Stimulated activated CD4-positive, alpha-beta T cell treated with anti-CD3 and anti-CD28 coated beads, Interleukin-4, amount 100 ng/mL, for 24 hours (primary cell): ENCODE measurements at regions not wholly inside any gene's neighbourhood (a gene's known extent, or its start where the extent isn't known, plus 50 kb on each side); places are given as distances from the start of the nearest gene placed in this dataset.
"Not testable (repeated sequence)": the region's sequence is repeated elsewhere in the genome, so short reads cannot be mapped to it uniquely, and the experiment has no call there.

ENCODE experiments used
- DNase-seq: peaks from one replicate; pipeline ENCODE4 v3.0.0-alpha.2; 2020

DNA sequence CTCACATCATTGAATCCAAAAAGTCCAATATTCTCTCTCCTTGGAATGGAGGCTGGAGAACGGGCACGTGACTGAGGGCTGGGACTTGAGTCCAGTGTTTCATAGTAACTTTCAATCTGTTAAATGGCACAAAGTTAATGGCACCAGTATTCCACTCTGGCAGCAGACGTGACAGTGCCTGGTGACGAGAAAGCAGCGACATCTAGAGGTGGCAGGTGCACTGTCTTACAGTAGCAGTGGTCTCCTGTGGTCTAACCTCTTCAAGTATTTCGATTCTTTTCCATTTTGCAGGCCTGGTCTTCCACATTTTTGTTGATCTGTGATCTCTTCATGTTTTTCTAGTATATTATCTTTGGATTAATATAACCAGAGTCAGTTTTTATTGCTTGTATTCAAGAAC, 107.1 kb downstream of the OXSM start:
- no peak for DNase-seq

DNA sequence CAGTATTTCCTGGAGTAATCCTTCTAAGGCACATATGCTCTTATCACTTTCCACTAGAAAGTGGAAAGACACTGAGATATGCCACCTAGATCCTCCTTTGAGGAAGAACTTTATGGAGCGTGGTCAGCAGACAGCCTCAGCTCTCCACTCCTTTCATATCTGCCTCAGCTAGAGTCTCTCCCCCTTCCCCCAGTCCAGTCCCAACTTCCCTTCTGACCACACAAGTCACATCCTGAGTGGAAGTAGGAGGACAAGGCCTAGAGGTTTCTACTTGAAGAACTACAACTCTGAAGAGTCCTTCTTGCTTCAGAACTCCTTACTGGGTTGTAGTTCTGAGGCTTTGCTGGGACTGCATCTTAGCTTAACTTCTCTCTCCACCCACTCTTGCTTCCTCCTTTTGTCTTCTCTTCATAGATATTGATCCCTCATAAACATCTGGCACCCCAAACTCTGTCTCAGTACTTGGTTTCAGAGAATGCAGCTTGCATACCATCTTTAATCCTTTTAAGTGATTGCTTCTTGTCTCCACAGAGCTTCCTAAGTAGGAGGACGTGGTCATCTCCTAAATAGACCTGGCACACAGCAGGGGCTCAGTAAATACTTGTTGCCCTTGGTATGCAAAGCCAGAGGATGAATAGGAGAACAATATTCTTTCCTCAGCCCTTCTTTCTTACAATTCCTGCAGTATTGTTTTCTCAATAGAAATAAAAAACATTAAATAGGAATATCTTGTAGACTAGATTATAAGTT, 109.6 kb downstream of the OXSM start:
- no peak for DNase-seq

DNA sequence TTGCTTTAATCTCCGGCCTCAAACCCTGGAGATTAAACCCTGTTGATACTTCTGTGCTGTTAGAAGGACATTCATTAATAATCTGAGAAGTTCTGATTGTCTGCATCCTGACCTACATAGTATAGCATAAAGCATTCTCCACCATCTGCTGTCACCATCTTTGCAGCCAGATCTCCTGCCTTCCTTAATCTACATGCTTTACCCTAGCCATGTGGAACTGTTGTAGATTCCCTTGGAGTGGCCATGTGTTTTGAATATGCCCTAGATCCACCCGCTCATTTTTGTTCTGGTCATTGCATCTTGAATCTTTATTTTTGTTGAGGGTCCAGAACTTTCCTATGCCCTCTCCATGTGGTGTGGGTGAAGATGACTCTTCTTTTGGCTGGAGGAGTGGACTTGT, 110.3 kb downstream of the OXSM start:
- no peak for DNase-seq

DNA sequence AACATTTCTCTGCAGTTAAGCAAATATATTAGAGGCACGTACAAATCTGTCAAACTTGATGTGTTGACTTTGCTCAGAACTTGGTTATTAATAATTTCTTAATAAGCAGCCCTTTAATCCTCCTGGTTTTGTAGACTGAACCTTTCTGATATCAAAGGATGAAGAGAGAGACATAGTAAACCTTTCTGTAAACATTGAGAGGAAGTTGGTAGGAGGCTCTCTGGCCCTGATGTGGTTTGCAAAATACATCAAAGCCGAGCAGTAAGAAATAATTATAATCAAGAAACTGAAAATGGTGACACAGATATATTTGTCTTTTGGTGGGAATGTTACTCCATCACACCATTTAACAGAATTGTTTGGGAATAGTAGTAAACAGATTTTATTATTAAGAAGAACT, 111.9 kb downstream of the OXSM start:
- DNase-seq, result no peak

DNA sequence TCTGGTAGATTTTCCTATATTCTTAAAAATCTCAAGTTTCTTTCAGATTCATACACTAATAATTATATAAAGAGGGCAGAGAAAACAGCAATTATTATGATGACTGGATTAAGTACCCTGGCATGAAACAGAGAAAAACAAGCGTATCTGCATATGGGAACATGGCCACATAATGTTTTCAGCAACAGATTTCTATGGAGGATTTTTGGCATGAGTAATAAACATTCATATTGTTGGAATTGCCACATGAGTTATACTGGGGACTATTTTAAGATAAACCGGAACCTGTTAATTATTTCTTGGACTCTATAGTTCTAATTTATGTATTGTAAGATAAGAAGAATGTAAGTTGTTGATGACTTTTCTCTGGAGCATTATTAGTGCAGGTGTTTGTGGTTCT, 112.7 kb downstream of the OXSM start:
- no peak for DNase-seq

DNA sequence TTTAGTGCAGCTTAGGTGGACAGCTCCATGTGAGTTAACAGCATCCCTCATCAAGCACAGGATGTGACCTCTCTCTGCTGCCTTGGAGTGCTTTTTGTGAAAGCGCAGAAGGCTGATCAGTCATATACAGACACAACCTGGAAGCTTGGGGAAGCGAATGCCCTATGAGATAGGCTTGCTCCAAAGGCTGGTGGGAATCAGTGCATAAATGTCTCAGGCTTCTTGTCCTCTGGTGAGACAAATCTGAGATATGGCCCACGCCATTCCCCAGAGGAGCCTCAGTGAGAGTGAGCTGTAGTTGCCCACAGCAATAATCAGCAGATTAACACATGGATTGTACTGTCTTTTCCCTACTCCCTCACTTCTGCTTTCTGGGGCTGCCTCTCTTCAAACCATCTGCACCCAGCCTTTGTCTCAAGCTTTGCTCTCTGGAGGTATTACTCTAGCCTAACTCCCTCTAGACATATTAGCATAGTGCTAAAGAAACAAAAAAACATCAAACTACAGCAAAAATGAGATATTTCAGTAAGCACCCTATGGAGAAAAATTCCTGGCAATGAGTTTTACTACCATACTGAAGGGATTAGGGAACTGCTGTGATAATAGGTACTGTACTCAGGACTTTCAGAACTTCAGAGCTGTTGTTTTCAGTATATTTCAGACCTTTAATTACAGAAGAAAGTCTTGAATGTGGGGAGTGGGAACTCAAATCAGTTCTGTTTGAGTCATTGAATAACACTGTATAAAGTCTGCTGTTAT, 113.7 kb downstream of the OXSM start:
- no peak for DNase-seq

DNA sequence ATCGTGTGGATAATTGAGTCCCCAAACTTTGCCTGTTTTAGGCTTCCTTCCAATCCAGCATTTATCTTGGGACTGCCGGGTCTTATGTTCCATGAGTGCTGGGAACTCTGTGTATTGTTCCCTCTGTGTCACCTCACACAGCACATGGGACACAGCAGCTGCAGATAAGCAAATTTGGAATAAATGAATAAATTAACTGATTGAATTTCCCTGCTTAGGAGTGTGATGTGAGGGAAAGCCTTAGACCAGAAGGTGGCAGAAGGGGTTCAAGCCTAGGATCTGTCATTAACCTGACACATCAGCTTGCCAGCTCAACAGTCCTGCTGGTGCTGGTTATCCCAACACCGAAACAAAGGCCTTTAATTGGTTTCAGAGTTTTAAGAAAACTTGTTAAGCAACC, 114.3 kb downstream of the OXSM start:
- DNase-seq, result no peak

DNA sequence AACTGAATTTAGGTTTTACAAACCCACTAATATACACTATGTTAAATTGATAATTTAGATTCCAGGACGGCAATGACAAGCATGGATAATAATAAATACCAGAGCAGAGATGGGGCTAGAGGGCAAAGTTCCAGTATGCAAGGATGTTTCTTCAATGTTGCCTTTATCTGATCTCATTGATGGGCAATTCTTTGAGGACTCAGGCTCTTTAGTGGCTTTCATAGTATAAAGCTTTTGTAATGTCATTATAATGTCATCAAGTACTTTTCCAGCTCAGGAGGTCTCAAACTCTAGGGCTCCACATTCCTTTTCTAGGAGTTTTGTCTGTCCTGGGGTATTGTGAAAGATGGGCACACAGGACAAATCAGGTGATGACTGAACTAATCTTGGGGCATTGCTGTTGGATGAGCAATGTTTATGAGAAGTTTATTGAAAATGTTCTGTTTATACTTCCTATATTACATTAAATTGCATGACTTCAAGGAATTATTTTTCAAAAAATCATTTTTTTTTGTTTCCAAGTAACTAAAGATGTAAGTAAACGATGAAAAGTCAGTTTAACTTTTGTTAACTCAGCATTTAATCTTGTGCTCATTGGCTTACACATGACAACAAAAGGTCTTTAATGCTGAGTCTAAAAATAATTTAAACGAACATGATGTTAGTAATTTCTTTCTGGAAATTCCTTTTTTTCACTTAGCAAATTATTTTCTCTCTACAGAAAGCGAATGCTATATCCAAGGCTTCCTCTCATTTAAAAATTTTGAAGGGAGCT, 116.4 kb downstream of the OXSM start:
- DNase-seq, result no peak

DNA sequence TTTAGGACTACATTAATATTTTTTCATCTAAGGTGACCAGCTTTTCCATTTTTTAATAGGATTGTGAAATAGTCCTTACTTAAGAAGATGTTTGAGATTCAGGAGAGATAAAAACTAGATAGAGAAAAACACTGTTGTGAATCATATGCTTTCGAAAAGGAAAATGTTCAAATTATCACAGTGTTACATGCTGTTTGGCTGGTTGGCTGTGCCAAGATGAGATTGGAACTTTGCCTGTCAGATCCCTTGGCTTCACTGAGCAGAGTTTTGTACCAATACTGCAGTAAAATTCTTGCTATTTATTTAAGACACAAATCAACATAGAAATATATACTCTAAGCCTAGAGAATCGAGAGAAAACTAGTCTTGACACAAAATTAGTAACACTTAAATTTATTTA, 117.2 kb downstream of the OXSM start:
- DNase-seq, result no peak

DNA sequence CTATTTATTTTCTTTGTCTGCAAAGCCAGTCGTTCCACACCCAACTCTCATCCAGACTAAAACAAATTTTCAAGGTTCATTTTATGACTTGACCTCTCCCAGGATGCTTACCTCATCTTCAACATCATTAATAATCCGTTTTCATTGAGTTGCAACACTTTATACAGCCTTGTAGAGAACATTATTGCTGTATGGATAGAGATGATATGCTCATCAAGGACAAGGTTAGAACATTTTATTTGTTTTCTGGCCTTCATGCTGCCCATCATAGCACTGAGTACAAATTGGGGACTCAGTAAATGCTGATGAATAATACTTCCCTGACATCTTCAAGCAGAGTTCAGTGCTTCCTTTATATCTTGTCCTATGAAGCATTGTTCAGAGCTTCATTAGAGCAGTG, 120.2 kb downstream of the OXSM start:
- no peak for DNase-seq

DNA sequence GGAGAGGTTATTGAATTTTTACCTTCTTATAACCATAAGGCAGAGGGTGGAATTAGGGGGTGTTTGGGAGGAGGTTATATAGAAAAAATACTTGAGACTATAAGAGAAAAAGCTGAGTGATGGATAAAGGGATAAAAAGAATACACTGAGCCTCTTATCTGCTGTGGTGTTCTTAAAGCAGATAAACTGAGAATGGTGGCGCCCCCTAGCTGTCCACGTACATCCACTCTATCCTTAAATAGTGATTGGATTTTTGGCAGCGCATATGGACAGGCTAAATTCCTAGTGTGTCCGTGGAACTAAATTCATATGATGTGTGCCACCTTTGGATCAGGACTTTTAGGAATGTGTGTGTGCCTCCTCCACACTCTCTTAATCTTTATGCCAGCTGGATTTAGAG, 121.1 kb downstream of the OXSM start:
- peak; percentile 32 for DNase-seq

DNA sequence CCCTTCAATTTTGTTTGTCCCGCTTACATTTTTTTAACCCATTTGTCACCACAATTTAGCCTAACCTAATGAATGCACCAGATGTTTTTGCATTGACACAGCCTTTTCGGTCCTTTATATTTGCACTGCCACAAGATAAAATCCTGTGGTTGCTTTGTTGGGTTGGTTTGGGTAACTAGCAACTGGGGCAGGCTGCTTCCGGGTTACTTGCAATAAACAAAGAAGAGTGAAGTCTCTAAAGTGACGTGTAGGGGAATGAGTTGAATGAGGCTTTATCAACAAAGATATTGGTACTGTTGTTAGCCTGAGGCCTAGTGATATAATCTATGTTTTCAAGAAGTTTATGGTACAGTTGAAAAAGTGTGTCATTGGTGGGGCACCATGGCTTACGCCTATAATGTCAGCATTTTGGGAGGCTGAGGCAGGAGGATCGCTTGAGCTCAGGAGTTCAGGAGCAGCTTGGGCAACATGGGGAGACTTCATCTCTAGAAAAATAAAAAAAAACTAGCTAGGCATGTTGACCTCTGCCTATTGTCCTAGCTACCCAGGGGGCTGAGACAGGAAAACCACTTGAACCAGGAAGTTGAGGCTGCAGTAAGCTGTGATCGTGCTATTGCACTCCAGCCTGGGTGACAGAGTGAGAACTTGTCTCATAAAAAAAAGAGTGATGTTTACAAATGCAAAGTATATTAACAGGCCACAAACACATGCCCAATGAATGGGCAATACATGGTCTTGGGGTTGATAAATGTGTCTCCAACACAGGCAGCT, 121.8 kb downstream of the OXSM start:
- no peak for DNase-seq

DNA sequence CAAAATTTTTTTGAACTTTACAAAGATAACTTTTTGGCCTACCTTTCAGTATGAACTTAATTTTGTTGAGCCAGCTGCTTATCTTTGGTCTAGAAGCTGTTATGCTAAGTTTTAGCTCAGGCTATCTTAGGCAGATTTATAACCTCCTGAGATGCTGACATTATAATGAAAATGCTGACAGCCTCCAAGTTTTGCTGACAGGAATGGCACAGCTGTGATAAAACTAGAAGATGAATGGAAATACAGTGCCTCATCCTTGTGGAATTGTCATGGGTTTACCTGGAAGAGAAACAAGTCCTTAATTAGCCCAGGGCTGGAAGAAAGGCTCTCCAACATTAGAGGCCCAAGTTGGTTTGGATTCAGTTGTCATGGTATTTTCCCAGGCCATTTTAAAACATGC, 123.3 kb downstream of the OXSM start:
- no peak for DNase-seq

DNA sequence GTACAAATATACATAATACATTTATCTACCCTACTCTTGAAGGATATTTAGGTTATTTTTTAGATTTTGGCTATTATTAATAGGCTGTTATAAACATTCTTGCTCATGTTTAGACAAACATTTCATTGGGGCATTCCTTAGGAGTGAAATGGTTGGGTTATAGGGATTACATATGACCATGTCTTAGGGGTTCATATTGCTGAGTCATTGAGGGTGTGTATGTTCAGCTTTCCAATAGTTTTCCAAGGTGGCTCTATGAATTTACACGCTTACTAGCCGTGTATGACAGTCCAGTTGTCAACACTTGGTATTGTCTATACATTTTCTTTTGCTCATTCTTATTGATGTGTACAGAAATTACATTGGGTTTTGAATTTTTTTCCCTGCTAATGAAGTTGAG, 125.8 kb downstream of the OXSM start:
- DNase-seq, result no peak

DNA sequence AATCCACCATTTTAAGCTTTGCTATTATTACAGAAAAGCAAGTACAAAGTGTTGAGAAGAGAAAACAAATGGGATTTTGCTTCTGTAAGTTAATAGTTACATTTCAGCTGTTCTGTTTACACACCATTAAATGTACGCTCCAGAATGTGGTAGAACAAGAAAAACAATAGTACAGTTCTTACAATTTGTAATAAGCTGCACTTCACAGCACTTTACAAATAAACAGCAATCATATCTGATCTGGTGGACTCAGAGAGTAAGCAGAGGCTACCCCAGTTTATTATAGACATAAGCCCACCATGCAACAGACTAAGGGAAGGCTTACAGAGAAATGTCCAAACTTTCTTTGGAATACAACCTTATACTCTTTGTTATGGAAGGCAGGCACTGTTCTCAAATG, 126.4 kb downstream of the OXSM start:
- DNase-seq, result no peak

DNA sequence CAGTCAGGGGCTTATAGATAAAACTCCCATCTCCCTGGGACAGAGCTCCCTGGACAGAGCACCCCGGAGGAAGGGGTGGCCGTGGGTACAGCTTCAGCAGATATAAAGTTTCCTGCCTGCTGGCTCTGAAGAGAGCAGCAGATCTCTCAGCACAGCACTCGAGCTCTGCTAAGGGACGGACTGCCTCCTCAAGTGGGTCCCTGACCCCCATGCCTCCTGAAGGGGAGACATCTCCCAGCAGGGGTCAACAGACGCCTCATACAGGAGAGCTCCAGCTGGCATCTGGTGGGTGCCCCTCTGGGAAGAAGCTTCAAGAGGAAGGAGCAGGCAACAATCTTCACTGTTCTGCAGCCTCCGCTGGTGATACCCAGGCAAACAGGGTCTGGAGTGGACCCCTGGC, 142.1 kb downstream of the OXSM start:
- not testable (repeated sequence) for DNase-seq

DNA sequence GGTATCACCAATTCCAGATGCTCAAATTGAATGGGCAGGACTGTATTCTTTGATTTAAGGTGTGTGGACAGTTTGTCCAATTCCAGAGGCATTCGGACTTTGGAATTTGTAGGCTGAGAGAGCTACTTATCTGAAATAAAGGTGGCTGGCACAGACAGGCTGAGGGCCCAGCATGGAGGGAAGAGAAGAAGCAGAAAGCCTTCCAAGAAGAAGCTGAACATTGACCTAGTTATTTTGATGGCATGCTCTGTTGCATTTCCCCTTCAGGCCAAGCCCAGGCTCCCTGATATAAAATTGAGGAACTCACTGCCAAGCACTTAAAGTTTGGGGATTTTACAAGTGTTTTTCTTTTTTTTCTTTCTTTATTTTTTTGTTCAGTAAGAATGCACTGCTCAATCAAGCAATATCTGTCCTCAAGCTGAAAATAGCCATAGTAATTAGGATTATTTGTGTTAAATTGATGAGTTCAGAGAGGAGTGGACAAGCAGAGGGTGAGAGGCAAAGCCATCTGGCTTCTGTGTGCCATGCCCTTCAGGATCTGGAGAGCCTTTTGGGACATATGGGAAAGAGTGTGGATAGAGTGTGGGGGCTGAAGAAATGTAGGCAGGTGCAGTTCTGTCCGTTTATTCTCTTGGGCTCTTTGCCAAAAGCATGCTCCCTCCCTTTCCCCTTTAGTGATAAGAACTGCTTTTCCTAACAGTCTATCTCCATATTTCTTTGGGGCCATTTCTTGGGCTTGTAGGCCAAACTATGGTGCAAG, 148.9 kb downstream of the OXSM start:
- no peak for DNase-seq

DNA sequence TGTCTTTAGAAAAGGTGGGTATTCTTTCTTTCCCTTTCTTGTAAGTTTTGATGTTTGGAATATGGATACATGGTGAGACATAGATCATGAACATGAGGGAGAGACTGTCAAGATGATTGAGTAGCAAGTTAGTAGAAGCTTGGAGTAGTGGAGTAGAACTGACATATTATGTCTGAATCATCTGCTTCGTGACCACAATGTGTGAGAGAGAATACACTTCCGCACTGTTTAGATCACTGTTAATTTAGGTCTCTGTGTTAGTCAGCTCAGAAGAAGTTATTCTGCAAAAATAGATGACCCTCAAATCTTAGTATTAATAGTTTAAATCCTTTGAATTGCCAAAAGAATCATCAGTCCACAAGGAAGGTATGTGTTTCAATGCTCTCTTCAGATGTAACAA, 151.0 kb downstream of the OXSM start:
- no peak for DNase-seq

DNA sequence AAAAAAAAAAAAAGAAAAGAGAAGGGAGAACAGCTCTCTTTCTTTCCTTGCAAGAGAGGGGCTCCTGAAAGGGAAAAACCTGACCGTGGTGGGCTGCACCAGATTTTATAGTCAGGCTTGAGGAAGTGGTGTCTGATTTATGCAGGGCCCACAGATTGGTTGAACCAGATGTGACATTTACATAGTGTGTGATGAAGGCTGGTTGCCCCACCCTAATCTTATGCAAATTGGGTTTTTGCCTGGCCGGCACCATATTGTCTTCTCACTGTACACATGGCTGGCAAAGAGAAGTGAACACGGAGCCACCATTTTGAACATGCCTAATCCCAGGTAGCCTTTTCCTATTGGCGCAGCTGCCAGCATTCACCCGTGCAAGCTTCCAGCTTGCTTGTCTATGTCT, 154.4 kb downstream of the OXSM start:
- no peak for DNase-seq

DNA sequence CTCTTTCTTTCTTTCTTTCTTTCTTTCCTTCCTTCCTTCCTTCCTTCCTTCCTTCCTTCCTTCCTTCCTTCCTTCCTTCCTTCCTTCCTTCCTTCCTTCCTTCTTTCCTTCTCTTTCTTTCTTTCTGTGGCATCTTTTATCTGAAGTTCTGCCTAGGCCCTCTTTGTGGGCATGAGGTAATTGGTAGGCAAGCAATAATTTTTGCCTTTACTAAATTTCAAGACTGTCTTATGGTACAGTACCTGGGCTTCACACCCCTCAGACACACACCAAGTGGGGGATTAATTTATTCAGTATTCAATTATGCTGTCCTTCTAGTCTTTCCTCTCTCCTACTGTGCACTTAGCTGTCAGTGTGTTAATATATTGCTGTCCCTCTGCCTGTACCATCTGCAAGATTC, 155.5 kb downstream of the OXSM start:
- no peak for DNase-seq

DNA sequence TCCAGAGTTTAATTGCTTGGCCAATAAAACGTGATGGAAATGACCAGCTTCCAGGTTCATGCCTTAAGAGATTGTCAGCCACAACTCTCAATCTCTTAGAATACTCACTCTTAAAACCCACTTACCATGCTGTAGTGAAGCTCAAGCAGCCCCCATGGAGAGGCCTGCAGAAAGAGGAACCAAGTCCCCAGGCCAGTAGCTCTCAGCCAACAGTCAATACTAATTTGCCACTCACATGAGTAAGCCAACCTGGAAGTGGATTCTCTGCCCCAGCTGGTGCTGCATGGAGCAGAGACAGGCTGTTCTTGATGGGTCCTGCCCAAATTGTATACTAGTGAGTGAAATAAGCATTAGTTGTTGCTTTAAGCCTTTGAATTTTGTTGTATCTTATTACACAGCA, 155.9 kb downstream of the OXSM start:
- DNase-seq, result no peak

DNA sequence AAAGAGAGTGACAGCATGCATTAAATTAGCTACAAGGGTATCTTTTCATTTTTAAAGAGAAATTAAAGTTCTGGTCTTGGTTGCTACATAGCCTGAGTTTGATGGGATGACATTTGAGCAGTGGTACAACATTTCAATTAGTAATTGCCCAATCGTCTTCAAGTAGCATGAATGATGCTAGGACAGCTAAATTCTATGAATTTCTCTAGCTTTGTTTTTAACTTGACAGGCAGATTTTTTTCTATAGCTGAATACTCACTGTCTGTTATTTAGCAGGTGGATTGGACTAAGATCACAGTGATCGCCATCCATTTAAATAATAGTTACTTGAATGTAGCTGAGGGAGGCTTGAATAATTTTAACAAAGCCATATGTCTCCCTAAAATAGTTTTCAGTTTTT, 162.2 kb downstream of the OXSM start:
- DNase-seq, result no peak
